Thyroid gland (tissue), 4 donors: ENCODE measurements at regions not wholly inside any gene's neighbourhood (a gene's known extent, or its start where the extent isn't known, plus 50 kb on each side); places are given as distances from the start of the nearest gene placed in this dataset.

Experiments used
- CTCF ChIP-seq, 6 experiments: fragments of 200-600 bp in 3 of 6; fragments of 450-650 bp in 3 of 6; sonication (generic) in 3 of 6; IDR thresholded peaks; one replicate each; pipeline ENCODE4 v1.5.1; 2016 to 2019; ENCODE audit warnings: antibody characterized with exemption in 6 of 6, mild to moderate bottlenecking in 2 of 6, inconsistent platforms in 1 of 6, moderate library complexity in 1 of 6
- POLR2A ChIP-seq, 2 donors: fragments of 450-650 bp; IDR thresholded peaks; one replicate each; pipeline ENCODE4 v1.6.1; 2017; ENCODE audit warnings: antibody characterized with exemption in 2 of 2, mild to moderate bottlenecking in 2 of 2, moderate library complexity in 1 of 2

- no peak for TF ChIP-seq CTCF (IDR thresholded peaks at IDR 0.05)
- TF ChIP-seq POLR2A (IDR thresholded peaks at IDR 0.05), result no peak
These were observed 224.1 kb upstream of the TYRP1 start for GRCh38 chr9:12469084-12469483.
